H1 (cell line): ENCODE measurements at regions not wholly inside any gene's neighbourhood (a gene's known extent, or its start where the extent isn't known, plus 50 kb on each side); places are given as distances from the start of the nearest gene placed in this dataset.

ENCODE experiments used
- GTF2F1 ChIP-seq: IDR thresholded peaks from 2 replicates; pipeline ENCODE4 v1.6.1; 2012; ENCODE audit warnings: low read depth, low read length, improper control_type of control experiment, borderline replicate concordance
- PHF8 ChIP-seq: fragments of 200-600 bp; sonication (generic); conservative IDR thresholded peaks from 2 replicates; pipeline ENCODE4 v1.7.1; 2012; ENCODE audit warnings: low read depth, mild to moderate bottlenecking, inconsistent platforms, low read length, moderate library complexity
- POLR2AphosphoS5 ChIP-seq: IDR thresholded peaks from 2 replicates; pipeline ENCODE4 v1.6.1; 2011; ENCODE audit warnings: low read depth, low read length
- SP1 ChIP-seq: IDR thresholded peaks from 2 replicates; pipeline ENCODE4 v1.6.1; 2011; ENCODE audit warnings: low read depth, low read length
- TF ChIP-seq, protein P1 (sequence below): fragments of 300-600 bp; sonication (generic); IDR thresholded peaks from 2 replicates; pipeline ENCODE4 v1.7.1; 2012; ENCODE audit warnings: low read length, moderate library complexity, mild to moderate bottlenecking, inconsistent platforms; ENCODE audit not compliant: insufficient replicate concordance

GRCh38 chr10:62919776-62920175, 103.6 kb upstream of the EGR2 start (continued):
- TF ChIP-seq, protein P1, sequence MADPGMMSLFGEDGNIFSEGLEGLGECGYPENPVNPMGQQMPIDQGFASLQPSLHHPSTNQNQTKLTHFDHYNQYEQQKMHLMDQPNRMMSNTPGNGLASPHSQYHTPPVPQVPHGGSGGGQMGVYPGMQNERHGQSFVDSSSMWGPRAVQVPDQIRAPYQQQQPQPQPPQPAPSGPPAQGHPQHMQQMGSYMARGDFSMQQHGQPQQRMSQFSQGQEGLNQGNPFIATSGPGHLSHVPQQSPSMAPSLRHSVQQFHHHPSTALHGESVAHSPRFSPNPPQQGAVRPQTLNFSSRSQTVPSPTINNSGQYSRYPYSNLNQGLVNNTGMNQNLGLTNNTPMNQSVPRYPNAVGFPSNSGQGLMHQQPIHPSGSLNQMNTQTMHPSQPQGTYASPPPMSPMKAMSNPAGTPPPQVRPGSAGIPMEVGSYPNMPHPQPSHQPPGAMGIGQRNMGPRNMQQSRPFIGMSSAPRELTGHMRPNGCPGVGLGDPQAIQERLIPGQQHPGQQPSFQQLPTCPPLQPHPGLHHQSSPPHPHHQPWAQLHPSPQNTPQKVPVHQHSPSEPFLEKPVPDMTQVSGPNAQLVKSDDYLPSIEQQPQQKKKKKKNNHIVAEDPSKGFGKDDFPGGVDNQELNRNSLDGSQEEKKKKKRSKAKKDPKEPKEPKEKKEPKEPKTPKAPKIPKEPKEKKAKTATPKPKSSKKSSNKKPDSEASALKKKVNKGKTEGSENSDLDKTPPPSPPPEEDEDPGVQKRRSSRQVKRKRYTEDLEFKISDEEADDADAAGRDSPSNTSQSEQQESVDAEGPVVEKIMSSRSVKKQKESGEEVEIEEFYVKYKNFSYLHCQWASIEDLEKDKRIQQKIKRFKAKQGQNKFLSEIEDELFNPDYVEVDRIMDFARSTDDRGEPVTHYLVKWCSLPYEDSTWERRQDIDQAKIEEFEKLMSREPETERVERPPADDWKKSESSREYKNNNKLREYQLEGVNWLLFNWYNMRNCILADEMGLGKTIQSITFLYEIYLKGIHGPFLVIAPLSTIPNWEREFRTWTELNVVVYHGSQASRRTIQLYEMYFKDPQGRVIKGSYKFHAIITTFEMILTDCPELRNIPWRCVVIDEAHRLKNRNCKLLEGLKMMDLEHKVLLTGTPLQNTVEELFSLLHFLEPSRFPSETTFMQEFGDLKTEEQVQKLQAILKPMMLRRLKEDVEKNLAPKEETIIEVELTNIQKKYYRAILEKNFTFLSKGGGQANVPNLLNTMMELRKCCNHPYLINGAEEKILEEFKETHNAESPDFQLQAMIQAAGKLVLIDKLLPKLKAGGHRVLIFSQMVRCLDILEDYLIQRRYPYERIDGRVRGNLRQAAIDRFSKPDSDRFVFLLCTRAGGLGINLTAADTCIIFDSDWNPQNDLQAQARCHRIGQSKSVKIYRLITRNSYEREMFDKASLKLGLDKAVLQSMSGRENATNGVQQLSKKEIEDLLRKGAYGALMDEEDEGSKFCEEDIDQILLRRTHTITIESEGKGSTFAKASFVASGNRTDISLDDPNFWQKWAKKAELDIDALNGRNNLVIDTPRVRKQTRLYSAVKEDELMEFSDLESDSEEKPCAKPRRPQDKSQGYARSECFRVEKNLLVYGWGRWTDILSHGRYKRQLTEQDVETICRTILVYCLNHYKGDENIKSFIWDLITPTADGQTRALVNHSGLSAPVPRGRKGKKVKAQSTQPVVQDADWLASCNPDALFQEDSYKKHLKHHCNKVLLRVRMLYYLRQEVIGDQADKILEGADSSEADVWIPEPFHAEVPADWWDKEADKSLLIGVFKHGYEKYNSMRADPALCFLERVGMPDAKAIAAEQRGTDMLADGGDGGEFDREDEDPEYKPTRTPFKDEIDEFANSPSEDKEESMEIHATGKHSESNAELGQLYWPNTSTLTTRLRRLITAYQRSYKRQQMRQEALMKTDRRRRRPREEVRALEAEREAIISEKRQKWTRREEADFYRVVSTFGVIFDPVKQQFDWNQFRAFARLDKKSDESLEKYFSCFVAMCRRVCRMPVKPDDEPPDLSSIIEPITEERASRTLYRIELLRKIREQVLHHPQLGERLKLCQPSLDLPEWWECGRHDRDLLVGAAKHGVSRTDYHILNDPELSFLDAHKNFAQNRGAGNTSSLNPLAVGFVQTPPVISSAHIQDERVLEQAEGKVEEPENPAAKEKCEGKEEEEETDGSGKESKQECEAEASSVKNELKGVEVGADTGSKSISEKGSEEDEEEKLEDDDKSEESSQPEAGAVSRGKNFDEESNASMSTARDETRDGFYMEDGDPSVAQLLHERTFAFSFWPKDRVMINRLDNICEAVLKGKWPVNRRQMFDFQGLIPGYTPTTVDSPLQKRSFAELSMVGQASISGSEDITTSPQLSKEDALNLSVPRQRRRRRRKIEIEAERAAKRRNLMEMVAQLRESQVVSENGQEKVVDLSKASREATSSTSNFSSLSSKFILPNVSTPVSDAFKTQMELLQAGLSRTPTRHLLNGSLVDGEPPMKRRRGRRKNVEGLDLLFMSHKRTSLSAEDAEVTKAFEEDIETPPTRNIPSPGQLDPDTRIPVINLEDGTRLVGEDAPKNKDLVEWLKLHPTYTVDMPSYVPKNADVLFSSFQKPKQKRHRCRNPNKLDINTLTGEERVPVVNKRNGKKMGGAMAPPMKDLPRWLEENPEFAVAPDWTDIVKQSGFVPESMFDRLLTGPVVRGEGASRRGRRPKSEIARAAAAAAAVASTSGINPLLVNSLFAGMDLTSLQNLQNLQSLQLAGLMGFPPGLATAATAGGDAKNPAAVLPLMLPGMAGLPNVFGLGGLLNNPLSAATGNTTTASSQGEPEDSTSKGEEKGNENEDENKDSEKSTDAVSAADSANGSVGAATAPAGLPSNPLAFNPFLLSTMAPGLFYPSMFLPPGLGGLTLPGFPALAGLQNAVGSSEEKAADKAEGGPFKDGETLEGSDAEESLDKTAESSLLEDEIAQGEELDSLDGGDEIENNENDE: no peak
- TF ChIP-seq POLR2AphosphoS5 (no peak), SP1 (no peak), GTF2F1 (no peak), PHF8 (no peak)
